ENCODE measurements at regions not wholly inside any gene's neighbourhood (a gene's known extent, or its start where the extent isn't known, plus 50 kb on each side); places are given as distances from the start of the nearest gene placed in this dataset.
"Not testable (repeated sequence)": the region's sequence is repeated elsewhere in the genome, so short reads cannot be mapped to it uniquely, and the experiment has no call there.

GRCh38 chr1:60527567-60527966, 454.0 kb upstream of the C1orf87 start:
- Histone ChIP-seq H3K27ac (ENCODE audit: insufficient read depth, low read length, poor library complexity, severe bottlenecking) (no peak overlapping the region), H3K36me3 (ENCODE audit: control insufficient read depth, insufficient read depth, low read length) (no peaks in the 10 kb centered on the region), H3K4me3 (ENCODE audit: insufficient read depth, low read depth, low read length, poor library complexity, severe bottlenecking) (no peak overlapping the region), H3K4me1 (ENCODE audit: control insufficient read depth, insufficient read depth, low read length, poor library complexity, severe bottlenecking) (no peaks in the 10 kb centered on the region), H3K27me3 (replicated peaks; ENCODE audit: control insufficient read depth, insufficient read depth, low read length, poor library complexity, severe bottlenecking) (no peaks in the 10 kb centered on the region), H3K9me3 (ENCODE audit: control insufficient read depth, low read length) (no peaks in the 10 kb centered on the region)
- DNase-seq = no peak

GRCh38 chr1:60516996-60517395, 443.4 kb upstream of the C1orf87 start:
- H3K4me1 ChIP-seq (ENCODE audit: control insufficient read depth, insufficient read depth, low read length, poor library complexity, severe bottlenecking) = no peaks in the 10 kb centered on the region
- no peak for DNase-seq
- H3K27me3 ChIP-seq (replicated peaks; ENCODE audit: control insufficient read depth, insufficient read depth, low read length, poor library complexity, severe bottlenecking) = no peaks in the 10 kb centered on the region
- H3K27ac ChIP-seq (ENCODE audit: insufficient read depth, low read length, poor library complexity, severe bottlenecking) = no peak overlapping the region
- H3K4me3 ChIP-seq (ENCODE audit: insufficient read depth, low read depth, low read length, poor library complexity, severe bottlenecking) = no peak overlapping the region
- no peaks in the 10 kb centered on the region for H3K9me3 ChIP-seq (ENCODE audit: control insufficient read depth, low read length)
- H3K36me3 ChIP-seq (ENCODE audit: control insufficient read depth, insufficient read depth, low read length) = no peaks in the 10 kb centered on the region

- Histone ChIP-seq H3K9me3 (ENCODE audit: control insufficient read depth, low read length) (no peaks in the 10 kb centered on the region), H3K36me3 (ENCODE audit: control insufficient read depth, insufficient read depth, low read length) (no peaks in the 10 kb centered on the region), H3K27ac (ENCODE audit: insufficient read depth, low read length, poor library complexity, severe bottlenecking) (no peak overlapping the region), H3K4me1 (ENCODE audit: control insufficient read depth, insufficient read depth, low read length, poor library complexity, severe bottlenecking) (no peaks in the 10 kb centered on the region), H3K4me3 (ENCODE audit: insufficient read depth, low read depth, low read length, poor library complexity, severe bottlenecking) (no peak overlapping the region), H3K27me3 (replicated peaks; ENCODE audit: control insufficient read depth, insufficient read depth, low read length, poor library complexity, severe bottlenecking) (no peaks in the 10 kb centered on the region)
- no peak for DNase-seq
These were observed 436.6 kb upstream of the C1orf87 start for GRCh38 chr1:60510162-60510561.

- H3K9me3 ChIP-seq (ENCODE audit: control insufficient read depth, low read length) = no peaks in the 10 kb centered on the region
- H3K4me3 ChIP-seq (ENCODE audit: insufficient read depth, low read depth, low read length, poor library complexity, severe bottlenecking) = no peak overlapping the region
- H3K27me3 ChIP-seq (replicated peaks; ENCODE audit: control insufficient read depth, insufficient read depth, low read length, poor library complexity, severe bottlenecking) = no peaks in the 10 kb centered on the region
- H3K27ac ChIP-seq (ENCODE audit: insufficient read depth, low read length, poor library complexity, severe bottlenecking) = no peak overlapping the region
- no peak for DNase-seq
- H3K36me3 ChIP-seq (ENCODE audit: control insufficient read depth, insufficient read depth, low read length) = no peaks in the 10 kb centered on the region
- no peaks in the 10 kb centered on the region for H3K4me1 ChIP-seq (ENCODE audit: control insufficient read depth, insufficient read depth, low read length, poor library complexity, severe bottlenecking)
These were observed 430.8 kb upstream of the C1orf87 start for GRCh38 chr1:60504206-60504840.

GRCh38 chr1:60503266-60503925, 429.8 kb upstream of the C1orf87 start:
- no peaks in the 10 kb centered on the region for H3K9me3 ChIP-seq (ENCODE audit: control insufficient read depth, low read length)

GRCh38 chr1:60502506-60502905, 428.9 kb upstream of the C1orf87 start:
- no peak for DNase-seq
- Histone ChIP-seq H3K27me3 (replicated peaks; ENCODE audit: control insufficient read depth, insufficient read depth, low read length, poor library complexity, severe bottlenecking) (no peaks in the 10 kb centered on the region), H3K27ac (ENCODE audit: insufficient read depth, low read length, poor library complexity, severe bottlenecking) (no peak overlapping the region), H3K9me3 (ENCODE audit: control insufficient read depth, low read length) (no peaks in the 10 kb centered on the region), H3K36me3 (ENCODE audit: control insufficient read depth, insufficient read depth, low read length) (no peaks in the 10 kb centered on the region), H3K4me1 (ENCODE audit: control insufficient read depth, insufficient read depth, low read length, poor library complexity, severe bottlenecking) (no peaks in the 10 kb centered on the region), H3K4me3 (ENCODE audit: insufficient read depth, low read depth, low read length, poor library complexity, severe bottlenecking) (no peak overlapping the region)

More at GRCh38 chr1:60503266-60503925, 429.8 kb upstream of the C1orf87 start:
- H3K4me3 ChIP-seq (ENCODE audit: insufficient read depth, low read depth, low read length, poor library complexity, severe bottlenecking) = no peak overlapping the region
- no peak overlapping the region for H3K27ac ChIP-seq (ENCODE audit: insufficient read depth, low read length, poor library complexity, severe bottlenecking)
- H3K36me3 ChIP-seq (ENCODE audit: control insufficient read depth, insufficient read depth, low read length) = no peaks in the 10 kb centered on the region
- H3K4me1 ChIP-seq (ENCODE audit: control insufficient read depth, insufficient read depth, low read length, poor library complexity, severe bottlenecking) = no peaks in the 10 kb centered on the region
- no peak for DNase-seq
- no peaks in the 10 kb centered on the region for H3K27me3 ChIP-seq (replicated peaks; ENCODE audit: control insufficient read depth, insufficient read depth, low read length, poor library complexity, severe bottlenecking)

GRCh38 chr1:60489916-60490480, 416.4 kb upstream of the C1orf87 start:
- H3K9me3 ChIP-seq (ENCODE audit: control insufficient read depth, low read length); H3K4me3 ChIP-seq (ENCODE audit: insufficient read depth, low read depth, low read length, poor library complexity, severe bottlenecking); H3K36me3 ChIP-seq (ENCODE audit: control insufficient read depth, insufficient read depth, low read length); H3K27ac ChIP-seq (ENCODE audit: insufficient read depth, low read length, poor library complexity, severe bottlenecking); H3K4me1 ChIP-seq (ENCODE audit: control insufficient read depth, insufficient read depth, low read length, poor library complexity, severe bottlenecking); H3K27me3 ChIP-seq (replicated peaks; ENCODE audit: control insufficient read depth, insufficient read depth, low read length, poor library complexity, severe bottlenecking); DNase-seq: not testable (repeated sequence)

- no peak overlapping the region for H3K4me3 ChIP-seq (ENCODE audit: insufficient read depth, low read depth, low read length, poor library complexity, severe bottlenecking)
- no peak for DNase-seq
- H3K27ac ChIP-seq (ENCODE audit: insufficient read depth, low read length, poor library complexity, severe bottlenecking) = no peak overlapping the region
- no peaks in the 10 kb centered on the region for H3K27me3 ChIP-seq (replicated peaks; ENCODE audit: control insufficient read depth, insufficient read depth, low read length, poor library complexity, severe bottlenecking)
- no peaks in the 10 kb centered on the region for H3K4me1 ChIP-seq (ENCODE audit: control insufficient read depth, insufficient read depth, low read length, poor library complexity, severe bottlenecking)
- no peaks in the 10 kb centered on the region for H3K9me3 ChIP-seq (ENCODE audit: control insufficient read depth, low read length)
- H3K36me3 ChIP-seq (ENCODE audit: control insufficient read depth, insufficient read depth, low read length) = no peaks in the 10 kb centered on the region
These were observed 415.3 kb upstream of the C1orf87 start for GRCh38 chr1:60488847-60489246.

- Histone ChIP-seq H3K27me3 (replicated peaks; ENCODE audit: control insufficient read depth, insufficient read depth, low read length, poor library complexity, severe bottlenecking) (no peaks in the 10 kb centered on the region), H3K4me3 (ENCODE audit: insufficient read depth, low read depth, low read length, poor library complexity, severe bottlenecking) (no peak overlapping the region)
These were observed 414.2 kb upstream of the C1orf87 start for GRCh38 chr1:60487565-60488345.

GRCh38 chr1:60483509-60483908, 409.9 kb upstream of the C1orf87 start:
- Histone ChIP-seq H3K4me3 (ENCODE audit: insufficient read depth, low read depth, low read length, poor library complexity, severe bottlenecking) (no peak overlapping the region), H3K27ac (ENCODE audit: insufficient read depth, low read length, poor library complexity, severe bottlenecking) (no peak overlapping the region), H3K9me3 (ENCODE audit: control insufficient read depth, low read length) (no peaks in the 10 kb centered on the region), H3K27me3 (replicated peaks; ENCODE audit: control insufficient read depth, insufficient read depth, low read length, poor library complexity, severe bottlenecking) (no peaks in the 10 kb centered on the region), H3K4me1 (ENCODE audit: control insufficient read depth, insufficient read depth, low read length, poor library complexity, severe bottlenecking) (no peaks in the 10 kb centered on the region), H3K36me3 (ENCODE audit: control insufficient read depth, insufficient read depth, low read length) (no peaks in the 10 kb centered on the region)
- DNase-seq = no peak

More at GRCh38 chr1:60487565-60488345, 414.2 kb upstream of the C1orf87 start:
- no peaks in the 10 kb centered on the region for H3K9me3 ChIP-seq (ENCODE audit: control insufficient read depth, low read length)
- no peak for DNase-seq
- no peak overlapping the region for H3K27ac ChIP-seq (ENCODE audit: insufficient read depth, low read length, poor library complexity, severe bottlenecking)
- H3K4me1 ChIP-seq (ENCODE audit: control insufficient read depth, insufficient read depth, low read length, poor library complexity, severe bottlenecking) = no peaks in the 10 kb centered on the region
- no peaks in the 10 kb centered on the region for H3K36me3 ChIP-seq (ENCODE audit: control insufficient read depth, insufficient read depth, low read length)

All from effector memory CD4-positive, alpha-beta T cell (primary cell).